Muscle layer of duodenum (tissue), 2 donors: ENCODE measurements at regions not wholly inside any gene's neighbourhood (a gene's known extent, or its start where the extent isn't known, plus 50 kb on each side); places are given as distances from the start of the nearest gene placed in this dataset.
A peak's percentile ranks its signal among the peaks of the same experiment; 100 is the strongest.
"Not testable (repeated sequence)": the region's sequence is repeated elsewhere in the genome, so short reads cannot be mapped to it uniquely, and the experiment has no call there.

Experiments used
- H3K27ac ChIP-seq: one replicate; pipeline ENCODE4 v1.7.0; 2013; ENCODE audit warnings: mild to moderate bottlenecking, low read length
- H3K27me3 ChIP-seq: one replicate; pipeline ENCODE4 v1.7.0; 2013; ENCODE audit warnings: low read depth, mild to moderate bottlenecking, control low read depth, low read length
- H3K36me3 ChIP-seq, 2 donors: one replicate each; pipeline ENCODE4 v1.7.0; 2013; ENCODE audit warnings: low read length in 2 of 2, control low read depth in 1 of 2, mild to moderate bottlenecking in 1 of 2; ENCODE audit not compliant: insufficient read depth in 2 of 2, control insufficient read depth in 1 of 2
- H3K4me1 ChIP-seq, 2 donors: one replicate each; pipeline ENCODE4 v1.7.0; 2013; ENCODE audit warnings: low read length in 2 of 2, mild to moderate bottlenecking in 2 of 2, control low read depth in 1 of 2, moderate library complexity in 1 of 2; ENCODE audit not compliant: insufficient read depth in 2 of 2, control insufficient read depth in 1 of 2
- H3K4me3 ChIP-seq, 2 donors: one replicate each; pipeline ENCODE4 v1.7.0; 2013; ENCODE audit warnings: low read length in 2 of 2, low read depth in 1 of 2, mild to moderate bottlenecking in 1 of 2
- H3K9me3 ChIP-seq, 2 donors: one replicate each; pipeline ENCODE4 v1.7.0; 2013; ENCODE audit warnings: low read length in 2 of 2, control low read depth in 1 of 2, mild to moderate bottlenecking in 1 of 2; ENCODE audit not compliant: control insufficient read depth in 1 of 2
- donor health status: healthy.

- H3K36me3 ChIP-seq, result no peaks in the 10 kb centered on the region
- no peak overlapping the region for H3K4me3 ChIP-seq
- H3K27ac ChIP-seq, result no peak overlapping the region
- H3K9me3 ChIP-seq, result peaks cover 0 to 4% of the 10 kb centered on the region in 2 donors
- peaks cover 0 to 11% of the 10 kb centered on the region in 2 donors for H3K4me1 ChIP-seq
- H3K27me3 ChIP-seq, result no peaks in the 10 kb centered on the region
Observed at GRCh38 chr11:126149759-126150625, 61.5 kb downstream of the RPUSD4 start.

- peaks cover 0 to 11% of the 10 kb centered on the region in 2 donors for H3K4me1 ChIP-seq
- peaks cover 0 to 4% of the 10 kb centered on the region in 2 donors for H3K9me3 ChIP-seq
- H3K4me3 ChIP-seq, result no peak overlapping the region
- no peaks in the 10 kb centered on the region for H3K27me3 ChIP-seq
- H3K27ac ChIP-seq, result no peak overlapping the region
- no peaks in the 10 kb centered on the region for H3K36me3 ChIP-seq
Observed at GRCh38 chr11:126148317-126148716, 63.1 kb downstream of the RPUSD4 start.

- Histone ChIP-seq H3K4me3 (no peak overlapping the region), H3K27ac (no peak overlapping the region), H3K36me3 (no peaks in the 10 kb centered on the region), H3K4me1 (peaks cover 0 to 11% of the 10 kb centered on the region in 2 donors), H3K27me3 (no peaks in the 10 kb centered on the region), H3K9me3 (peaks cover 0 to 4% of the 10 kb centered on the region in 2 donors)
Observed at GRCh38 chr11:126147208-126148111, 64.0 kb downstream of the RPUSD4 start.

- H3K36me3 ChIP-seq, result no peaks in the 10 kb centered on the region
- peaks cover under 1 to 12% of the 10 kb centered on the region in 2 donors for H3K4me1 ChIP-seq
- no peak overlapping the region for H3K27ac ChIP-seq
- H3K9me3 ChIP-seq, result no peaks in the 10 kb centered on the region
- H3K4me3 ChIP-seq, result no peak overlapping the region
- H3K27me3 ChIP-seq, result no peaks in the 10 kb centered on the region
Observed at GRCh38 chr11:126146454-126147192, 64.8 kb downstream of the RPUSD4 start.

- no peaks in the 10 kb centered on the region for H3K9me3 ChIP-seq
- H3K4me1 ChIP-seq, result peaks cover 7 to 19% of the 10 kb centered on the region in 2 donors
- no peak overlapping the region for H3K4me3 ChIP-seq
- H3K27me3 ChIP-seq, result no peaks in the 10 kb centered on the region
- H3K36me3 ChIP-seq, result no peaks in the 10 kb centered on the region
- H3K27ac ChIP-seq, result no peak overlapping the region
Observed at GRCh38 chr11:126145954-126146353, 65.5 kb downstream of the RPUSD4 start.

GRCh38 chr11:126143491-126143890 is 68.0 kb downstream of the RPUSD4 start:
- H3K4me3 ChIP-seq, H3K9me3 ChIP-seq, H3K27ac ChIP-seq, H3K36me3 ChIP-seq, H3K27me3 ChIP-seq: not testable (repeated sequence)
- peaks cover 20 to 43% of the 10 kb centered on the region in 2 donors for H3K4me1 ChIP-seq

- Histone ChIP-seq H3K4me1 (peaks cover 24 to 58% of the 10 kb centered on the region in 2 donors), H3K27me3 (no peaks in the 10 kb centered on the region), H3K27ac (peak overlapping the region; percentile 43), H3K4me3 (peak overlapping the region in 1 of 2 donors; percentile 40), H3K9me3 (no peaks in the 10 kb centered on the region), H3K36me3 (no peaks in the 10 kb centered on the region)
Observed at GRCh38 chr11:126140926-126141280, 70.5 kb downstream of the RPUSD4 start.

GRCh38 chr11:126140201-126140925 is 71.1 kb downstream of the RPUSD4 start:
- no peaks in the 10 kb centered on the region for H3K9me3 ChIP-seq
- peak overlapping the region; percentile 43 for H3K27ac ChIP-seq
- H3K36me3 ChIP-seq, result no peaks in the 10 kb centered on the region
- H3K27me3 ChIP-seq, result no peaks in the 10 kb centered on the region
- peak overlapping the region; percentile 8 to 40 for H3K4me3 ChIP-seq
- peaks cover 24 to 61% of the 10 kb centered on the region in 2 donors for H3K4me1 ChIP-seq

GRCh38 chr11:126139111-126140091 is 72.0 kb downstream of the RPUSD4 start:
- peak overlapping the region; percentile 41 for H3K27ac ChIP-seq
- H3K36me3 ChIP-seq, result no peaks in the 10 kb centered on the region
- H3K27me3 ChIP-seq, result no peaks in the 10 kb centered on the region
- H3K4me1 ChIP-seq, result peaks cover 24 to 64% of the 10 kb centered on the region in 2 donors
- peak overlapping the region in 1 of 2 donors; percentile 5 for H3K4me3 ChIP-seq
- no peaks in the 10 kb centered on the region for H3K9me3 ChIP-seq

GRCh38 chr11:126138636-126139035 is 72.8 kb downstream of the RPUSD4 start:
- Histone ChIP-seq H3K4me1 (peaks cover 24 to 64% of the 10 kb centered on the region in 2 donors), H3K36me3 (no peaks in the 10 kb centered on the region), H3K4me3 (no peak overlapping the region), H3K9me3 (no peaks in the 10 kb centered on the region), H3K27me3 (no peaks in the 10 kb centered on the region), H3K27ac (no peak overlapping the region)
